NOMO-1 treated with dmso at 0.1 percent for 144 hours (cell line): ENCODE measurements at regions not wholly inside any gene's neighbourhood (a gene's known extent, or its start where the extent isn't known, plus 50 kb on each side); places are given as distances from the start of the nearest gene placed in this dataset.
"Not testable (repeated sequence)": the region's sequence is repeated elsewhere in the genome, so short reads cannot be mapped to it uniquely, and the experiment has no call there.

Experiments used
- DNase-seq: peaks from one replicate; lab custom pipeline; 2025; ENCODE audit not compliant: unreplicated experiment; lab: John Stamatoyannopoulos, UW

DNA sequence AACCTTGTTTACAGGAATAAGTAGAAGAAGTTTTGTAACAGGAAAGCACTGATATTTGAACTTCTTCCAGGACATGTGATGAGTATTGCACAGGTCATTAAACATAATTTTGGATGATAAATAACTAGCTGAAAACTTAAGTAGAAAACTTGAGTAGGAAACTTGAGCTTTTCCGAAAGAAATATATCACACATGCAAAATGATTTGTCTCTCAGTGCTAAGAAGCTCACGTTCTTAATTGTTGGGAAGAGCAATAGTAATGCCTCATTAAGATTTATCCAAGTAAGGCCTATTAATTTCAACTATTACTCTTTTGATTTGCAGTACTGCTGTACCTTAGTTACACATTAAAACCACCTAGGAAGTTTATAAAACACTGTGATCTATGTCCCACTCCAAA lies 1921.9 kb upstream of the LRRTM1 start:
- DNase-seq, result no peak

DNA sequence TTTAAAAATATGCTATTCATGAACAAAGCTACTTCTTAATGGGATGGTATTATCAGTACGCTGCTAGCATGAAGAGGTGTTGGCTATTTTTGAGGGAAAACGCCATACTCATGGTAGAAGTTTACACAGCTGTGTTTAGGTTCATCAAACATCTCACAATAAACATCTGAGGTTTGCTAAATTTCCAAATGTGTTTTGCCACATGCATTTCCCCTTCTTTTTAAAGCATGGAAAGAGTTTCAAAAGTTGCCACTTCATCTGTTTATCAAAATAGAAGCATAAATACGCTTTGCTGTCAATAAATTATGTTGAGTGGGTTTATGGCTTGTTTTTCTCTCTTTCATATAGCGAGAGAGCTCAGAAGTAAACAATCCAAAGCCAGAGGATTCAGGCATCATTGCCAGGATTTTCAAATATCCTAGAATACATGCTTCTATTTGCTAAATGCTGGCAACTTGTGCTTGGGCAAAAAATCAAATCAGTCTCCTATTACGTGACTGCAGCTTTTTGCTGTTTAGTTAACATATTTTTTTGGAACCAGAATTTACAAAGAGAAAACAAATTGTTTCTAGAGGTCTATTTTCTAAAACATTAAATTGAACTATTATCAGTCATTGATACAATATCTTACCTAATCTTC lies 1919.9 kb upstream of the LRRTM1 start:
- no peak for DNase-seq

DNA sequence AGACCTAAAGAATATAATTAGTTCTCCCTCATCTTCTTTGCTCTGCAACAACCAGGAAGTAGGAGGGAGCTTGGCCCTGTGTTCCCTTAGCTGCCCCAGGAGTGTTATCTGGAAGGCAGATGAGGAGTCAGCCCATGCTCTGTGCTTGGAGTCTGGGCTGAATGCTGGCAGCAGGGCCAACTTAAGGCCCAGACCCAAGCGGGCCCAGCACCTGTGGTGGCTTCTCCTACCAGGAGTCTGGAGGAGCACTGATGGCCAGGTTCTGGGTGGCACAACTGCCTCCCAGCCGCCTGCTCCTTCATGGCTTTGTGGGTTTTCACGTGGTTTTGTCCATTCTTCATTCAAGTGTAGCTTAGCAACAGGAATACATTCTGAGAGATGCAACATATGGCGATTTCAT lies 1910.7 kb upstream of the LRRTM1 start:
- no peak for DNase-seq

DNA sequence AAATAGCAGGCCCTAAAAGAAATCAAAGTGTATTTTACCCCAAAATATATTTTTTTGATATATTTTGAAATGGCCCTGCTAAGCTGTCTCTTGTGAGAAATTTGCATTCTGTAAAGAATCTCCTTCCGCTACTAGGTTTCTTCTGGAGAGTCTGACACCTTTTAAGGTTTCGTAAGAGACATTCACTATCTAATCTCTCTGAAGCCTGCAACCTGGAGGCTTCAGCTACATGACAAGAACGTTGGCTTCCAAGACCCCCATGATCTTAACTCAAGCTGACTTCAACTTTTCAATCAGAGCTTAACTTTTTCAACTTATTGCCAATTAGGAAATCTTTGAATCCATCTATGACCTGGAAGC lies 1894.9 kb upstream of the LRRTM1 start:
- no peak for DNase-seq

DNA sequence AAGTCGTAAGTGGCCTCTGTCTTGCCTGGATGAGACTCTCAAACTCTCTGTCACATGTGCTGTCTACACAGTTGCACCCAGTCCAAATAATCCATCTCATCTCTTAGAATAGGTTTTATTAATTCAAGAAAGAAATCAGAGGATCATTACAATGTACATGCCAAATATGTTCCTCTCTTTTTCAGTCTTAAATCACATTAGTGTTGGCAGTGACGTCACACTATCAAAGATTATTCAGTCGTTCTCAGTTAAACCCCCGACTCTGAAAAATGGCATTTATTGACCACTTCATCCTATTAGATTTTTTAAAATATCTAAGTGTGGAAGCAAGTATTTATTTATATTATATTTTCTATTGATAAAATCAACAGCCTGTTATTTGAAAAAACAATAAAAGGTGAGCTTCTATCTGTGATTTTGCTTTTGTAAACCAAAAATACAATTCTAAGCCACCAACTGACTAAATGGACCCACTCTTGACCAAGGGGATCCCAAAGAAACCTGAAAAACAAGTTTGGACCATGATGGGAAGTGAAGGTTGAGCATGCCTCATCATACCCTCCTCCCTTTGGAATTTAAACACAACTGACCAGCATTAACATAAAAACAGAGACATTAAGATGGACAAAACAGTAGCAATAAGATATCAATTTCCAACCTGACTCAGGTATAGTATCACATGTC lies 1894.4 kb upstream of the LRRTM1 start:
- DNase-seq, result no peak

DNA sequence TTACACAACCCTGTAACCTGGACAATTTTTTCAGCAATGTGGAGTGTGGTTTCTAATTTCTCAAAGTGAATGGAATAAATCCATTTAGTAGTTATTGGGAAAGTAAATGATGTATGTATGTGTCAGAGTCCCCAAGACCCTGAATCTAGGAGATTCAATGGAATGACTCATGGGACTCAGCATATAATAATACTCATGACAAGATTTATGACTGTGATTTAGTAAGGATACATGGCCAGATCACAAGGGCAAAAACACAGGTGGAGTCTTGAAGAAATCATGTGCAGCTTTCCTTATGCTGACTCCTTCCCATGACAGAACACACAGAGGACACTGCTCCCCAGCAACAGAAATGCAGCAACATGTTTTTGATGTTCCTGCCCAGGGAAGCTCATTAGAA lies 1877.7 kb upstream of the LRRTM1 start:
- DNase-seq, result no peak

DNA sequence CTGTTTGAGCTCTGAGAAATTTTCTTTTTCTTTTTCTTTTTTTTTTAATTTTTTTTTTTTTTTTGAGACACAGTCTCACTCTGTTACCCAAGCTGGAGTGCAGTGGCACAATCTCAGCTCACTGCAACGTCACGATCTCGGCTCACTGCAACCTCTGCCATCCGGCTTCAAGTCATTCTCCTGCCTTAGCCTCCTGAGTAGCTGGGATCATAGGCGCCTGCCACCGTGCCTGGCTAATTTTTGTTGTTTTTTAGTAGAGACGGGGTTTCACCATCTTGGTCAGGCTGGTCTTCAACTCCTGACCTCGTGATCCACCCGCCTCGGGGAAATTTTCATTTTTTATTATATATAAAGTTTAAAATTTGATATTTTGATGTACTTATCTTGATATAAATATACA lies 1870.7 kb upstream of the LRRTM1 start:
- DNase-seq, result not testable (repeated sequence)

DNA sequence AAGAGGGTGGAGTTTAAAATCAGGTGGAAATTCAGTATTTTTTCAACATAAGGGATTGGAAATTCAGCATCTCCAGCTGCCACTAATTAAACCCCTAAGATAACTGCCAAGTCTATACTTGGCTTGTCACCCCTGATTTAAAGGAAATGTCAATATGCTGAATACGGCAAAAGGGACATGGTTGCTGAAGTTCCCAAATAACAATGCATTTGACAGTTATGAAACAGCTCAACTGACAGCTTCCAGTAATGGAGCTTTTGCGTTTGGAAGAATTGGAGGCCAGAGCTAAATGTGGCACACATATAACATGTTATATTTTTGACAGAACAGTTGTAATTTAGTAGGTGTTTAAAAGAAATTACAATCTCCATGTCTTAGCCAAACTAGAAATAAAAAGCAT lies 1867.9 kb upstream of the LRRTM1 start:
- DNase-seq, result no peak

DNA sequence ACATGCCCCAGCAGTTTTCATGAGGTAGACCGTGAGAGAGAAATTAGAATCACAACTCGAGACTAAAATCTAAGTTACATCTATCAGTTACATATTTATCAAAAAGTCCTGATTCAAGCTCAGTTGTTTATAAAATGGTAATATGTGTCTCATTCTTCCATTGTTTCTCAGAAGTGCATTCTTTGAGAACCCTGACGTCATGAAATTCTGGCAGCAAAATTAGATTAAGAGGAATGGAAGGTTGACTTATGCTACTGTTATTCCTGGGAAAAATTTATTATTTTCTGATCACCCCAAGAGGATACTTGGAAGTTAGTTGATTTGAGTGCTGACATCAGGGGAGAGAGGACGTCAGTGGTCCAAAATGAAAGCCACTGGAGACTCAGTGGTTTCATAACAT lies 1864.8 kb upstream of the LRRTM1 start:
- no peak for DNase-seq

DNA sequence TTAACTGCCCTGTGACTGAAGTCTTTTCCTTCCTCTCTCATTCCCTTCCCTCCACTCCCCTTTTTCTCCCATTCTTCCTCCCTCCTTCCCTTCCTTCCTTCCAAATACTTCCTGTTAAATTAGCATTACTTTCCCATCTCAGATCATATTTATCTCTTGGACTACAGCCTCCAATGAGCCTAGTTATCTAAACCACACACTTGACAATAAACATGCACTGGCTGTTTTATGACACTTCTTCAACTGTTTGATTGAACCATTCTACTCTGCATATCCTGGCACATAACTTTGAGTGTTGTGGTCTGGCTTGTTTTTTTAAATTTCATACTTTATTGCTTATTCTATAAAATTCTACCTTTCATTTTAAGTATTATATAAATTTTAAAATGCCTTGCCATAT lies 1860.8 kb upstream of the LRRTM1 start:
- DNase-seq, result no peak

DNA sequence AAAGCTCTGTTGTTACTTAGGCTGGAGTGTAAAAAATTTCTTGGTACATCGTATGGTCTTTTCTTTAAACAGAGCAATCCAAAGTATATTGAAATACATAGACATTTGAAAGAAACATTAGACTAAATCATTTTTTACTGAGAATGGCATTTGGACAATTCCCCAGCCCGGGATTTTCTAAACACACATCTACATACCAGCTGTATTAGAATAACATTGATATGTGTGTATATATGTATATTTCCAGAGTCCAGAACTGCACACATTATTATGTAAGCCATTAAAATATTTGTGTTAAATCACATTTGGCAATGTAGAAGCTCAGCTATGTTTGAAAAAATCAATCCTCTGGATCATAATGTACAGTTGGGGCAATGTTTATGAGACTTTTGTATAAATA lies 1853.6 kb upstream of the LRRTM1 start:
- no peak for DNase-seq

DNA sequence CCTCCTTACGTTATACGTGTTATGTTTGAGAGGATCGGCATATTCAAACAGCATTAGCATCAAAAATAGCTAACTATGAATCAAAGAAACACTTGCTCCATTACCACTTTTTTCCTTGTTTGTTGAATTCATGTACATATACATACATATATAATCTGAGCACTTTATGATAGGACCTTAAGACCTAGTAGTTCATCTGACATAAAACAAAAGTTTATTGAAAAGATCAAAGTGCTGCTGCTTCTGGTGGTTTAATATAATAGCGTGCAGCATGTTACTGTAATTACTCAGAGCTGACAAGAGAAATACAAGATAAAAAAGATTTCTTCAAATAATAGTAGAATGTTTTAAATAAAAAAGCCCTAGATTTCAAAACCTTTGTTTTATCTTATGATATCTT lies 1850.9 kb upstream of the LRRTM1 start:
- DNase-seq, result no peak

DNA sequence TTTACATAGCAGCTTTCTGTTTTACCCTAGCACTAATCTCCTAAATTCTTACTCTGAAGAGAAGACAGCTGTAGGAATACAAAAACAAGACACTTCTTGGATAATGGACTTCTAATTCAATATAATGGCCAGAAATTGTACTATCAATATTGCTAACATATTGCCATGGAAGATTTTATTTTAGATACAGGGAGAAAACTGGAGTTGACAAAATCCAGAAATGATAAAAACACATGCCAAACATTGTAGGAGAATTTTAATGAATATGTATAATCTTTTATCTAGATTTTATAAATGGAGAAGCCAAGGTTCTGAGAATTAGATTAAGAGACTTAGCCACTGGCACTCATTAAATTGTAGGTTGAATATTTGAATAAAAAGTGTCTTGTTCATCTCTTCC lies 1838.8 kb upstream of the LRRTM1 start:
- no peak for DNase-seq

DNA sequence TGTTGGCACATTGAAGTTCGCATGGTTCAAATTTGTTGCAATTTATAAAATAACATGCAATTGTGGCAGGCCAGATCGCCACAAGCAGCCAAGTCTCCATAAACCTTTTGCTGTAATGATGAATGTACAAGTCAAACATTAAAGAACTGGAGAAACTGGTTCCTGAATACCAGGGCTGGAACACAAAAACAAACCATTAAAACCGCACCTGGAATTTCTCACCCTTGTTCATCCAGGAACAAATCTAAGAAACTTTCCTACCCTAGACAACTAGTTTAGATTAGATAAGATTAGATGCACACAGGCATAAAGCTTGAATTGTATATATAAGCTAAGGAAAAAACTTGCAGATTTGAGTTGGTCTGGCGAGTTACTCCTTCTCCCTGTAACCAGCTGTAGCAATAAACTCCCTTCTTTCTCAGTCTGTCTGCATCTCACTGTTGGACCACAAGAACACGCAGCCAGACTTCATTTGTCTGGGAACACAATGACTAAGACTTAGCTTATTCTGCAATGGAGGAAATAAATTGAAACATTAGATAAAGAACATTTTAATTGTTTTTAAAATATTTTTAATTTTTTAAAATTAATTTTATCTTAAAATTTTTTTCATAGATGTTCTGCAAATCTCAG lies 1835.5 kb upstream of the LRRTM1 start:
- no peak for DNase-seq

DNA sequence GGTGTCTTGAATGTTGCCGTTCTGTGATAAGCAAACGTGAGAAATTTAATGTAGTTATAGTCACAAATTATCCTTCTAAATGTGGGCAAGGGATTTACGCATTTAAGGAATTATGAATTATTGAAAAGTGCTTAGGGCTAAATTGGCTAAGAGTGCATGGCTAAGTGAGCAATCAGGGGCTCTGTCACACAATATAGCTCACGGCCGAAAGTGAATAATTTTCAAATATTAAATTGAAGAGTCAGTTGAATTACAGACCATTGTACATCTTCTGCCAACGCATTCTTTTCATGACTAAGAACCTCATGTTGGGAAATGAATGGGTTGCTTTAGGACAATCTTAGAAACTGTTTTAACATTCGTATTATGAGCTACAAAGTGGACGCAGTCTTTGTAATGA lies 1832.9 kb upstream of the LRRTM1 start:
- DNase-seq, result no peak

DNA sequence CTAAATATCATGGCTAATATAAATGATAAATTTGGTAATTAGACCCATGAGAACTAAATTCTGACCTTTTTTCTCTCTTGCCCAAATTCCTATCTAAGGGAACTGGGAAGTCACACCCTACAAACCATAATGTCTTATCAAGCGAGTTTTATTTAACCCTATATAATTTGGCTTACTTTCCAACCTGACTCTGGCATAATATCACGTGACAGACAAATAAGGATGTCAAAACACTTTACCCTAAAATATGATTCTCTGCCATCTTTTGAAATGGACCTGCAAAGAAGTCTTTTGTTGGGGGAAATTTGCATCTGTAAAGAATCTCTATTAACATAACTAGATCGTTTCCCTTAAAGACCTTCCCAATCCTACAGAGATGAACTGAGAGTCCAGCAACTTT lies 1823.5 kb upstream of the LRRTM1 start:
- DNase-seq, result no peak

DNA sequence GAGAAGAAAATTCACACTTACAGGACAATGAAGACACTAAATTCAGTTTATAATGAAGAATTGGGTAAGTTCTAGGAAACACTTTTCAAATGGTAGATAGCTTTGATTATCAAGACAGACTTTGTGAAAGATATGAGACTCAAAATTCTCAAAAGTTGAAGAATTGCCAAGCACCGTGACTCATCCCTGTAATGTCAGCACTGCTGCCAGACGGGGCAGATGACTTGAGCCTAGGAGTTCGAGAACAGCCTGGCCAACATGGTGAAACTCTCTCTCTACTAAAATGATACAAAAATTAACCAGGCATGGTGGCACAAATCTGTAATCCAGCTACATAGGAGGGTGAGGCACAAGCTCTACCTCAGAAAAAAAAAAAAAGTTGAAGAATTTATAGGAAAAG lies 1820.1 kb upstream of the LRRTM1 start:
- no peak for DNase-seq

DNA sequence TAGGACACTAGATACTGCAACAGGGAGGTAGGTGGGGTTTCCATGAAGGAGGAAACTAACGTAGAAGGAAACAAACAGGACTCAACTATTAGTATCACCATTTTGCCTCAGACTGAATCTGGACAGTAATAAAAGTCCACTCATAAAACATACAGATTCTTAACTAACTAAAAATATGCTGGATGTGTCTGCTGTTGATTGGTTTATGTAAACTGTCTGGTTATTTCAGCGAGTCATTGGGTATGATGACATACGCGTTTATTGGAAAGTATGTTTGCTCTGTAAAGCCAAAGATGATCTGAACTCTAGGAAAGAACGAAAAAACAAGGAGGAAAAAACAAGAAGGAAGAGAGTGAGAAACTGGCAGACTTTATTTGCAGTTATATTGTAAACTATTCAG lies 1816.1 kb upstream of the LRRTM1 start:
- DNase-seq, result no peak

DNA sequence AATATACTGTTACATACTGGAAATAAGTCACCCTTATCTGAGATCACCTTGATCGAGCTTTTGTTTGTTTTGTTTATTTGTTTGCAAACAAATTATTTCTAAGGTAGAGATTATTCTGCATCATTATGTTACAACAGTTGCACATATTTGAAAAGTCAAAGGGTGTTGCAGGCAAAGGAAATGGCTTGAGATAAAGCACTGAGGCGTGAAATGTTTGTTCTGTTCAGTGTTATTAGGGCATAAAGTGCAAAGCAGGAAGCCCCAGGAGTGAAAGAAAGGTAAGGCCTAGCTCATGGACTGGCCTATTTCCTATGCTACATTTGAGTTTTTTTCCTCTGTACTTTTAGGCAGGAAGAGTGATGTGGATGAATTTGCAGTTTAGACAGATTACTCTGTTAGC lies 1815.6 kb upstream of the LRRTM1 start:
- no peak for DNase-seq

DNA sequence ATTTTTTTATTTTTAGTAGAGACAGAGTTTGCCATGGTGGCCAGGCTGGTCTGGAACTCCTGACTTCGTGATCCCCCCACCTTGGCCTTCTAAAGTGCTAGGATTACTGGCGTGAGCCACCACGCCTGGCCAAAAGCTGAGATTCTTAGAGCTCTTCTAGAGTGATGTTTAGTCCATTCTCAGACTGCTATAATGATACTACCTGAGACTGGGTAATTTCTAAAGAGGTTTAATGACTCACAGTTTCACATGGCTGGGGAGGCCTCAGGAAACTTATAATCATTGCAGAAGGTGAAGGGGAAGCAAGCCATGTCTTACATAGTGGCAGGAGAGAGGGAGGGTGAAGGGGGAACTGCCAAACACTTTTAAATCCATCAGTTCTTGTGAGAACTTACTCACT lies 1804.9 kb upstream of the LRRTM1 start:
- DNase-seq, result no peak

DNA sequence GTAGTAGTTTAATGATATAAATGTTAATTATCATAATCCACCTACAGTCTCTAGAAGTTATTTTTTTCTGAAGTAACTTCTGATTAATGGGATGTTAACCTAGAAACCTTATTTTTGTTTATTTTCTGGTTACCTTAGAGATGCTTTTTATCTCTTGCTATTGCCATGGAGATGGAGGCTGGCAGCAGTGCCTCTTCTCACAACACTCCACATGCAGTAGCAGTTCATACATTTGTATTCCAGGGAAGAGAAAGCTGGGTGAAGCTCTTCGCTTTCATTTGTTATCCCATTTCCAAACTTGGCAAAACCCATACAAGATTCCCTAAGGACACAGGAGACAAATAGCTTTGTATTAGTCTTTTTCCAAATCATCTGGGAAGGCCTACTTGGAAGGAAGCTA lies 1794.1 kb upstream of the LRRTM1 start:
- no peak for DNase-seq

DNA sequence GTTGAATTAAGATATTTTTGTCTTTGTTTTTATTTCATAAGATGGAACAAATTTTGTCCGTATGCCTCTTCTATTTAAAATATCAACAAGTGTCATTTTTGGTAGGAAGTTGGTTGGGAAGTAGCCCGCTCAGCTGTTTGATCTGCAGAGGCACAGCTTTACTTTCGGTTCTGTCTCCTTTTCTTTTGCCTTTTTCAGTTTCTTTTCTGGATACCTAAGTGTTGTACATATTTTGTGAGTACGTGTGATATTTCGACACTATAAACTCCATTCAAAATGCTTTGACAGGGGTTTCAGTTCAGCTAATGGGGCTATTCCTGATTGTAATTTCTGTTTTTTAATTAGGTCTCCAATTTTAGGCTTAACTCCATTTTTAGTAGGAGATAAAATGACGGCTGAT lies 1785.0 kb upstream of the LRRTM1 start:
- DNase-seq, result no peak
